GM23338 (cell line): ENCODE measurements at regions not wholly inside any gene's neighbourhood (a gene's known extent, or its start where the extent isn't known, plus 50 kb on each side); places are given as distances from the start of the nearest gene placed in this dataset.

ENCODE experiments used
- ATAC-seq: fragments of 200-7000 bp; cut with Tn5 transposase; 3 replicates; pipeline ENCODE4 v1.9.1; 2020
- DNase-seq: peaks from one replicate; pipeline ENCODE4 v3.0.0-alpha.2; 2015; ENCODE audit warnings: low spot score
- H2AFZ ChIP-seq: fragments of 200-600 bp; sonication (generic); 2 replicates; pipeline ENCODE4 v1.8.0; 2016; ENCODE audit warnings: antibody characterized with exemption, mild to moderate bottlenecking, moderate library complexity
- H3F3A ChIP-seq: fragments of 200-600 bp; sonication (generic); replicated peaks from 2 replicates; pipeline ENCODE4 v1.8.0; 2017; ENCODE audit warnings: antibody characterized with exemption, mixed run types, low read depth
- H3K27ac ChIP-seq: fragments of 200-600 bp; sonication (generic); 2 replicates; pipeline ENCODE4 v1.6.1; 2016; ENCODE audit warnings: low read depth
- H3K27me3 ChIP-seq: fragments of 200-600 bp; sonication (generic); 2 replicates; pipeline ENCODE4 v1.8.0; 2016; ENCODE audit warnings: mild to moderate bottlenecking, mixed run types, moderate library complexity; ENCODE audit not compliant: insufficient read depth
- H3K36me3 ChIP-seq: fragments of 200-600 bp; sonication (generic); 2 replicates; pipeline ENCODE4 v1.8.0; 2016; ENCODE audit warnings: mild to moderate bottlenecking; ENCODE audit not compliant: insufficient read depth
- H3K4me1 ChIP-seq: fragments of 200-600 bp; sonication (generic); 2 replicates; pipeline ENCODE4 v1.8.0; 2016; ENCODE audit warnings: mild to moderate bottlenecking, moderate library complexity; ENCODE audit not compliant: insufficient read depth
- H3K4me2 ChIP-seq: fragments of 200-600 bp; sonication (generic); 2 replicates; pipeline ENCODE4 v1.7.1; 2017; ENCODE audit warnings: mixed run types
- H3K4me3 ChIP-seq: fragments of 200-600 bp; sonication (generic); 2 replicates; pipeline ENCODE4 v1.6.1; 2016; ENCODE audit warnings: mixed run types
- H3K79me2 ChIP-seq: fragments of 200-600 bp; sonication (generic); replicated peaks from 2 replicates; pipeline ENCODE4 v1.8.0; 2017; ENCODE audit warnings: mild to moderate bottlenecking; ENCODE audit not compliant: insufficient read depth
- H3K9me2 ChIP-seq: fragments of 200-600 bp; sonication (generic); 2 replicates; pipeline ENCODE4 v1.8.0; 2017; ENCODE audit not compliant: insufficient read depth
- H4K20me1 ChIP-seq: fragments of 200-600 bp; sonication (generic); replicated peaks from 2 replicates; pipeline ENCODE4 v1.8.0; 2017; ENCODE audit warnings: mild to moderate bottlenecking; ENCODE audit not compliant: insufficient read depth
- H3K27ac Mint-ChIP-seq: 2 replicates; pipeline ENCODE4 v1.8.0; 2020; ENCODE audit warnings: inconsistent platforms, mild to moderate bottlenecking, moderate library complexity, mixed read lengths
- H3K27me3 Mint-ChIP-seq: 3 replicates; pipeline ENCODE4 v1.8.0; 2022; ENCODE audit warnings: low read depth, mild to moderate bottlenecking, moderate library complexity, mixed read lengths, inconsistent platforms; ENCODE audit not compliant: insufficient read depth, poor library complexity
- H3K36me3 Mint-ChIP-seq: 3 replicates; pipeline ENCODE4 v1.8.0; 2021; ENCODE audit warnings: low read depth, mild to moderate bottlenecking, inconsistent platforms, moderate library complexity, mixed read lengths
- H3K4me1 Mint-ChIP-seq: 3 replicates; pipeline ENCODE4 v1.8.0; 2020; ENCODE audit warnings: mild to moderate bottlenecking, inconsistent platforms, mixed read lengths
- H3K4me3 Mint-ChIP-seq: 3 replicates; pipeline ENCODE4 v1.8.0; 2021; ENCODE audit warnings: moderate library complexity, mild to moderate bottlenecking, inconsistent platforms, mixed read lengths
- H3K9me3 Mint-ChIP-seq: 3 replicates; pipeline ENCODE4 v1.8.0; 2020; ENCODE audit warnings: moderate library complexity, mild to moderate bottlenecking, inconsistent platforms, mixed read lengths
- CREB1 ChIP-seq: fragments of 250-450 bp; sonication (Bioruptor Pico); IDR thresholded peaks from 2 replicates; pipeline ENCODE4 v1.5.0; 2020; ENCODE audit warnings: low read depth, mild to moderate bottlenecking, moderate library complexity
- CTCF ChIP-seq, 2 experiments: fragments of 200-600 bp in 1 of 2; sonication (generic) in 1 of 2; conservative IDR thresholded peaks; 2 replicates each; pipeline versions ENCODE4 v1.5.1 to v1.6.1; 2016 to 2017; ENCODE audit warnings: antibody characterized with exemption in 2 of 2, low read depth in 2 of 2, mild to moderate bottlenecking in 2 of 2, moderate library complexity in 1 of 2
- ETS1 ChIP-seq: IDR thresholded peaks from 2 replicates; pipeline ENCODE4 v1.6.1; 2016; ENCODE audit warnings: antibody characterized with exemption
- EZH2 ChIP-seq: fragments of 200-600 bp; sonication (generic); IDR thresholded peaks from one replicate; pipeline ENCODE4 v1.8.0; 2017; ENCODE audit warnings: antibody characterized with exemption, mild to moderate bottlenecking, low read depth; ENCODE audit not compliant: unreplicated experiment
- EZH2phosphoT487 ChIP-seq: fragments of 200-600 bp; sonication (generic); IDR thresholded peaks from one replicate; pipeline ENCODE4 v1.8.1; 2018; ENCODE audit warnings: antibody characterized with exemption; ENCODE audit not compliant: unreplicated experiment
- JUNB ChIP-seq: IDR thresholded peaks from one replicate; pipeline ENCODE4 v1.6.1; 2016; ENCODE audit warnings: antibody characterized with exemption; ENCODE audit not compliant: unreplicated experiment
- NANOG ChIP-seq: IDR thresholded peaks from 2 replicates; pipeline ENCODE4 v1.6.1; 2016; ENCODE audit warnings: antibody characterized with exemption, borderline replicate concordance
- POLR2AphosphoS5 ChIP-seq: IDR thresholded peaks from 2 replicates; pipeline ENCODE4 v1.6.1; 2016; ENCODE audit warnings: antibody characterized with exemption, low read depth
- REST ChIP-seq: IDR thresholded peaks from one replicate; pipeline ENCODE4 v1.6.1; 2018; ENCODE audit warnings: antibody characterized with exemption; ENCODE audit not compliant: unreplicated experiment
- ZNF114 ChIP-seq: fragments of 250-450 bp; sonication (Bioruptor Pico); IDR thresholded peaks from 2 replicates; pipeline ENCODE4 v1.5.0; 2020; ENCODE audit warnings: mild to moderate bottlenecking, moderate library complexity
- ZNF331 ChIP-seq: fragments of 250-450 bp; sonication (Bioruptor Pico); IDR thresholded peaks from 2 replicates; pipeline ENCODE4 v1.5.0; 2020; ENCODE audit warnings: low read depth, mild to moderate bottlenecking, moderate library complexity

GRCh38 chr2:176826984-176827668 lies 385.5 kb upstream of the HNRNPA3 start:
- H3K79me2 ChIP-seq = no peaks in the 10 kb centered on the region
- H3K27ac ChIP-seq = no peak overlapping the region
- Mint-ChIP-seq H3K9me3 (no peaks in the 10 kb centered on the region), H3K27ac (no peak overlapping the region), H3K36me3 (no peaks in the 10 kb centered on the region), H3K27me3 (peaks cover 4% of the 10 kb centered on the region), H3K4me3 (no peak overlapping the region), H3K4me1 (peaks cover 3% of the 10 kb centered on the region; the same call in 1 of the 3 replicates)
- ATAC-seq = no peak
- no peaks in the 10 kb centered on the region for H3K36me3 ChIP-seq
- H3K4me1 ChIP-seq = no peaks in the 10 kb centered on the region
- peaks cover 11% of the 10 kb centered on the region; the same call in 1 of the 2 replicates for H3K9me2 ChIP-seq
- H3K4me2 ChIP-seq = no peak overlapping the region
- DNase-seq = no peak
- no peak overlapping the region for H2AFZ ChIP-seq
- TF ChIP-seq ZNF114 (CRISPR knock-in tag) = no peak
- TF ChIP-seq ETS1 = no peak
- no peak for TF ChIP-seq ZNF331
- TF ChIP-seq EZH2phosphoT487 = no peak
- no peak for TF ChIP-seq JUNB
- TF ChIP-seq EZH2 = no peak
- TF ChIP-seq CREB1 (CRISPR knock-in tag) = no peak
- no peak for TF ChIP-seq NANOG
- TF ChIP-seq CTCF (conservative IDR thresholded peaks at IDR 0.05; ENCODE audit: low read depth in 2 of 2) = no peak
- TF ChIP-seq POLR2AphosphoS5 = no peak
- no peak for TF ChIP-seq REST
- H3K4me3 ChIP-seq = no peak overlapping the region
- H4K20me1 ChIP-seq = no peaks in the 10 kb centered on the region
- no peaks in the 10 kb centered on the region for H3F3A ChIP-seq
- no peaks in the 10 kb centered on the region for H3K27me3 ChIP-seq
